ENCODE measurements at regions not wholly inside any gene's neighbourhood (a gene's known extent, or its start where the extent isn't known, plus 50 kb on each side); places are given as distances from the start of the nearest gene placed in this dataset.
"Not testable (repeated sequence)": the region's sequence is repeated elsewhere in the genome, so short reads cannot be mapped to it uniquely, and the experiment has no call there.

DNA sequence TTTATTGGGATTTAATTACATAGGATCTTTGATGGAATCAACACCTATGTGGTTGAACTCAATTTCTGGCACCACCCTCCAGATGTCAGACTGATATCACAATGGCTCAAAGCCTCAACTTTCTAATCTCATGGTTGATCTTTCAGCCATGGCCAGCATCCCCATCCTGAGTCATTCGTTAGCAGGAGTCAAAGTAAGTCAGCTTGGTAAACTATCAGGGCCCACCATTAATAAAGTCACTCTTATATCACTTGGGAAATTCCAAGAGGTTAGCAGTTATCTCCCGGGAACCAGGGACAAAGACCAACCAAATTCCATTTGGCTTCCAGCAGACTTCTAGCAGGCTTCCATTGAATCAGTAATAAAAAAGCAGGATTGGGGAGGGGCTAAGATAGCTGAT is 50.7 kb upstream of the TNFSF4 start:
- no peak for ATAC-seq

- ATAC-seq: no peak
These were observed 51.5 kb upstream of the TNFSF4 start for GRCh38 chr1:173258479-173259264.

DNA sequence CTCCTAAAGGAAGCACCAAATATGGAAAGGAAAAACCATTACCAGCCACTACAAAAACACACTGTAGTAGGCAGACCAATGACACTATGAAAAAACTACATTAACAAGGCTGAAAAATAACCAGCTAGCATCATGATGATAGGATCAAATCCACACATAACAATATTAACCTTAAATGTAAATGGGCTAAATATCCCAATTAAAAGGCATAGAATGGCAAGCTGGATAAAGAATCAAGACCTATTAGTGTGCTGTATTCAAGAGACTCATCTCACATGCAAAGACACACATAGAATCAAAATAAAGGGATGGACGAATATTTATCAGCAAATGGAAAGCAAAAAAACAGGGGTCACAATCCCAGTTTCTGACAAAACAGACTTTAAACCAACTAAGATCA is 53.2 kb upstream of the TNFSF4 start:
- not testable (repeated sequence) for ATAC-seq

GRCh38 chr1:173266841-173267240 is 59.7 kb upstream of the TNFSF4 start:
- ATAC-seq: no peak

DNA sequence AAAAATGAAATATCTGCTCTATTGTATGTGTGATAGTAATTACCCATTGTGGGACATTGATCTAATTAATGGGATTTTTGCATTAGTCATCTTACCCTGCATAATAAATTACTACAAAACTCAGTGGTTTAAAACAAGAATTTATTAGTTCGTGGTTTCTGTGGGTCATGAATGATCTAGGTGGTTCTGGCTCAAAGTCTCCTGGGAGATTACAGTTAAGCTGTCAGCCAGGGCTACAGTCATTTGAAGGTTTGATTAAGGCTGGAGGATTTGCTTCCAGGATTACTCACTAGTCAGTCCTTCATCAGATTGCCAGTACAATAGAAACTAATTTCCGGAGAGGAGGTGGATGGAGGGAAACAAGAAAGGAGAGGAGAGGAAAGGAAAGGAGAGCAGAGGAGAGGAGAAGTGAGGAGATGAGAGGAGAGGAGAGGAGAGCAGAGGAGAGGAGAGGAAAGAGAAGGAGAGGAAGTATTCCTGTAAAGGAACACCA is 60.4 kb upstream of the TNFSF4 start:
- peak in 1 of 2 donors; percentile 36 for ATAC-seq

DNA sequence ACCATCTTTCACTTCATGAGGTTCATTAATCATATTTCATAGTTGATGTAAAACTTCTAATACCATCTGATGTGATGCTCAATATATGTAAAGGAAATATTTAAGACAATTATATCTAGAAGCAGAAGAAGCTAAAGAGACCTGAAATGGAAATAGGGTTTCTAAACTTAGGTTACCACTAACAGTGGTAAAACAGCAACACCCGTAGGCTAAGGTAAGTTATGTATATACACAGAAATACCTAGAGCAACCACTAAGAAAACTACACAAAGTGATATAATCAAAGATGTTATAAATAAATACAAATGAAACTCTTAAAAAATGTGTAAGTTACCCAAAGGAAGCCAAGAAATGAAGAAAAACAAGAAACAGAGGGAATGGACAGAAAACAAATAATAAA is 61.1 kb upstream of the TNFSF4 start:
- no peak for ATAC-seq

GRCh38 chr1:173268786-173269277 is 61.7 kb upstream of the TNFSF4 start:
- ATAC-seq: no peak

GRCh38 chr1:173269490-173270230 is 62.5 kb upstream of the TNFSF4 start:
- ATAC-seq: no peak

DNA sequence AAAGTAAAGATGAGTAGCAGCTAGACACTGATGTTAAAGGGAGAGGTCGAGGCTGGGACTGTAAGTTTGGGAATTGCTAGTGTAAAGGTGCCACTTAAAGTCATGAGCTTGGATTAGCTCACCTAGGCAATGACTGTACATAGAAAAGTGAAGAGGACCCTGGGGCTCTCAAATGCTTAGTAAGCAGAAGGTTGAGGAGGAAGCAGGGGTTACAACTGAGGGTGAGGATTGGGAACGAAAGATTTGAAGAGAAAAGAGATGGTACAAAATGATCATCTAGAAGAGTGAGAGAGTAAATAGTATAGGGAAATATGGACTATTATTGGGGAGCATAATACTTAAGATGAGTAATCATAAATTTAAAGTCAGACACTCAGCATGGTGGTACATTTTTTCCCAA is 63.1 kb upstream of the TNFSF4 start:
- ATAC-seq: no peak

GRCh38 chr1:173271021-173271420 is 63.9 kb upstream of the TNFSF4 start:
- not testable (repeated sequence) for ATAC-seq

GRCh38 chr1:173275496-173275895 is 68.4 kb upstream of the TNFSF4 start:
- no peak for ATAC-seq

GRCh38 chr1:173276922-173277800 is 70.0 kb upstream of the TNFSF4 start:
- ATAC-seq: peak; percentile 56 to 76

DNA sequence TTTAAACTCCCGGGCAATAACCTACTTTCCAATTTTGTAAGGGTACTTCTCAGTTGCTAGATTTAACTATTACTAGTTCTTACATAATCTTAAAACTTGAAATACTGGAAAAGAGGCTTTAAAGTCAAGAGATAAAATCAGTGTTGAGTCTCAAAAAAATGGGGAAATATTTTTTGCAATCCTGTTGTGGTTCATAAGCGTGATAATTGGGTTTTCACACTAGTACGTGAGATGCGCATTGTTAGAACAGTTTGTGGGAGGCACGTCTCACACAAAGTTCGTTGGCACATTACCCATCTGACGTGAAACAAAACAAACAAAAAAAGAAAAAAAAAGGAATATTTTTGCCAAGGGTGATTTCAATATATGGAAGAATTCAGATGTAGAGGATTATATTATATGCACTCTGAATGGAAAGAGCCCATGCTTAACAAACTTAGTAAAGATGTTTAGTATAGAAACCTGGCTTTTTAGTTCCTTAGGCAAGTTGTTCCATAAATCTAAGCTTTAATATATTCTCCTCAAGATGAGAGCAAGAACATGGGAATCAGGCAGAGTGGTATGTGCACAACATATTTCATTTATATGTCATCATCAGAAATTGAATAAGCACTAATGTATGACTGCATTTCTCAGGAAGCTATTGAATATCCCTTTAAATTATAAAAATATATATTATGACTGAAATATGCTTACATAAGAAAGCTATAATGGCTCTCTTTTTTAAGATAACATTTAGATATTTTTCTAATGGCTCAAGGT is 73.9 kb upstream of the TNFSF4 start:
- no peak for ATAC-seq

GRCh38 chr1:173285048-173285447 is 77.9 kb upstream of the TNFSF4 start:
- ATAC-seq: no peak

DNA sequence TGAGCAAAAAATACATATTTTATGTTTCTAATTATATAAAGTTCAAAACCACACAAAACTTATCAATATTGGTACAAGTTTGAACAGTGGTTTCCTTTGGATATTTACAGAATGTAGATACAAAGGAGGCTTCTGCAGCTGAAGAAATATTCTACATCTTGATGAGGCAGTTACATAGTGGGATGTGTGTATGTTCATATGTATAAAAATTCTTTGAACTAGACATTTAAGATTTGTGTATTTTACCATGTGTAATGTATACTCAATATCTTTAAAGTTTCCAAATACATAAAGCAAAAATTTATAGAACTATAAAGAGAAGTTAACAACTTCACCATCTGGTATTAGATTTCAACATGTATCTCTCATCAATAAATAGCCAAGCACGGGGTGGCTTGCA is 80.7 kb upstream of the TNFSF4 start:
- no peak for ATAC-seq

- ATAC-seq: no peak
These were observed 86.6 kb upstream of the TNFSF4 start for GRCh38 chr1:173293756-173294155.

GRCh38 chr1:173294843-173295242 is 87.7 kb upstream of the TNFSF4 start:
- no peak for ATAC-seq

DNA sequence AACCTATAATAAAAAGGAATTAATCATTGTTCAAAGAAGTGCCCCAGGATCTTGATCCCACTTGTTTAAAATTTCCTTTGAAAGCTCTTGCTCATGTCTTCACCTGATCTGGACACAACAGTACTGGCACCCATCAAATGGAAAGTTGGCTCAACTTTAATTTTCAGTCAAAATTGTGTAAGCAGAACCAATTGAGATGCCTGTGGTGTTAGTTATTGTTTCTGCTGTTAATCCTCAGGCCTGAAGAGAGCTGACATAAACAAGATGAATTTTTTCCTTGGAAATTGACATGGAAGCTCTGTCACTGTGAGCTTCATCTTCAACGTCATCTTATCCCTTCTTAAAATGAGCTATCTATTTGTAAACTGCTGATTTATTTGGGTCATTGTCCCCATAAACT is 88.3 kb upstream of the TNFSF4 start:
- ATAC-seq: no peak

DNA sequence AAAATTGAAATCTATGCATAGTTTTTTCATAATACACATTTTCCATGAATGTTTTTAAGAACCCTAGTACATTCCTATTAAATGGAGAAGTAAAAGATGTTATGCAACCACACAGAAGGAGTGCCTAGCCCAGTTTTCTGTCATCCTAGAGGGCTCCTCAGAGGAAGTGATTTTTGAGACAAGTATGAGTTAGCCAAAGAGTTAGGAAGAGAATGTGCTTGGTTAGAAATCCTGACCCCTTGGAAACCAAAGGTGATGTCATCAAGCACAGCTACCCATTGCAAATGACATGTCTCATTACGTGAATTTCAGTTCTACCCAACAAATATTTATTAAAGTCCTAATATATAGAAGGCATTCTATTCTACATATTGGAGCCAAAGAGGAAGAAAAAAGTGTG is 88.9 kb upstream of the TNFSF4 start:
- ATAC-seq: no peak

DNA sequence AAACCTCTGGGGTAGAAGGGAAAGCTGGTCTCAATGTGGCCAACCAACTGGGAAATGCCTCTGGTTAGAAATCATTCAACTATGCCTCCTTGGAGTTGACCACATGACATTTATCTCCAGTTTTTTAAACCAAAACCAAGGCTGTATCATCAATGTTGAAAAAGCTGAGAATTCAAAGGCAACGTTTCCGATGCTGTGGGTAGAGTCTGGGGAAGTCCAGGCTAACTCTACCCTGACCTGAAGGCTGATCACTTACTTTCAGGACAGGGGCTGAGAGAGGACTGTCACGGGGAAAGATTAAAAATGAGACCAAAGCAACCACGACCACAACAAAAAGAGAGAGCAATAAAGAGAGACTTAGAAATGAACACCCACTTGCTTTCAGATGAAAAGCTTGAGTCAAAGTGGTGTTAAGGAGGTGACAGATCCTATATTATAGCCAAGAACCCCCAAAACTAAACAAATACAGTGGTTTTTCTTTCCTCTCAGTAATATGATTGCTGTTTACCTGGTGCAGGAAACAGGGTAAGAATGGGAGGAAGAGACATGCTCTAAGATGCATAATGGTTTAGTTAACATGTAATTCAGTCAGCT is 90.8 kb upstream of the TNFSF4 start:
- peak; percentile 82 to 87 for ATAC-seq

Data from activated CD4-positive, CD25-positive, alpha-beta regulatory T cell treated with anti-CD3 and anti-CD28 coated beads, Interleukin-2, amount 50 U/mL, for 24 hours (primary cell).